DOHH2 (cell line): ENCODE measurements at regions not wholly inside any gene's neighbourhood (a gene's known extent, or its start where the extent isn't known, plus 50 kb on each side); places are given as distances from the start of the nearest gene placed in this dataset.

Experiments
- EZH2phosphoT487 ChIP-seq: fragments of 200-600 bp; sonication (generic); IDR thresholded peaks from 2 replicates; pipeline ENCODE4 v1.6.1; 2017; ENCODE audit warnings: borderline replicate concordance, mild to moderate bottlenecking, antibody characterized with exemption, low read length, moderate library complexity, mixed read lengths
- TF ChIP-seq, protein P1 (sequence below): fragments of 200-600 bp; sonication (generic); IDR thresholded peaks from one replicate; pipeline ENCODE4 v1.5.1; 2014; ENCODE audit warnings: antibody characterized with exemption, mild to moderate bottlenecking, low read depth, low read length; ENCODE audit not compliant: poor library complexity, severe bottlenecking

DNA sequence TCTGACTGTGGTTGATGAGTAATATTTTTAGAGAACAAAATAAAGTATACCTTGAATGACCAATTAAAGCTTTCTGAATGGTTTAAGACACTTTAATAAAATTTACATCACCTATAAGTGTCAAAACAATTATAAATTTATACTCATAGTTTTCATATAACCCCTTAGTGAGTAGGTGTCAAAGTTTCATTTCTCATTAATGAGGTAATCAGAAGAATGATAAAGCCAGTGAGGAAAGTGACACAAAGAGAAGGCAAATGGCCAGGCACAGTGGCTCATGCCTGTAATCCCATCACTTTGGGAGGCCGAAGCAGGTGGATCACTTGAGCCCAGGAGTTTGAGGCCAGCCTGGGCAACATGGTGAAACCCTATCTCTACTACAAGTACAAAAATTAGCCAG is 60.8 kb upstream of the CTLA4 start:
- TF ChIP-seq, protein P1, sequence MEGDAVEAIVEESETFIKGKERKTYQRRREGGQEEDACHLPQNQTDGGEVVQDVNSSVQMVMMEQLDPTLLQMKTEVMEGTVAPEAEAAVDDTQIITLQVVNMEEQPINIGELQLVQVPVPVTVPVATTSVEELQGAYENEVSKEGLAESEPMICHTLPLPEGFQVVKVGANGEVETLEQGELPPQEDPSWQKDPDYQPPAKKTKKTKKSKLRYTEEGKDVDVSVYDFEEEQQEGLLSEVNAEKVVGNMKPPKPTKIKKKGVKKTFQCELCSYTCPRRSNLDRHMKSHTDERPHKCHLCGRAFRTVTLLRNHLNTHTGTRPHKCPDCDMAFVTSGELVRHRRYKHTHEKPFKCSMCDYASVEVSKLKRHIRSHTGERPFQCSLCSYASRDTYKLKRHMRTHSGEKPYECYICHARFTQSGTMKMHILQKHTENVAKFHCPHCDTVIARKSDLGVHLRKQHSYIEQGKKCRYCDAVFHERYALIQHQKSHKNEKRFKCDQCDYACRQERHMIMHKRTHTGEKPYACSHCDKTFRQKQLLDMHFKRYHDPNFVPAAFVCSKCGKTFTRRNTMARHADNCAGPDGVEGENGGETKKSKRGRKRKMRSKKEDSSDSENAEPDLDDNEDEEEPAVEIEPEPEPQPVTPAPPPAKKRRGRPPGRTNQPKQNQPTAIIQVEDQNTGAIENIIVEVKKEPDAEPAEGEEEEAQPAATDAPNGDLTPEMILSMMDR, result no peak
- TF ChIP-seq EZH2phosphoT487, result no peak
